WTC11 (cell line): ENCODE measurements at regions not wholly inside any gene's neighbourhood (a gene's known extent, or its start where the extent isn't known, plus 50 kb on each side); places are given as distances from the start of the nearest gene placed in this dataset.
"Not testable (repeated sequence)": the region's sequence is repeated elsewhere in the genome, so short reads cannot be mapped to it uniquely, and the experiment has no call there.

Experiments used
- ATAC-seq: fragments of 200-7000 bp; cut with Tn5 transposase; 2 replicates; pipeline ENCODE4 v1.10.0; 2021; ENCODE audit warnings: mild to moderate bottlenecking, moderate library complexity
- CTCF ChIA-PET: fragments of 300-600 bp; sonication (Branson Sonifier 250); formaldehyde crosslinking; loops from one replicate; lab custom pipeline; 2021; ENCODE audit warnings: antibody characterized with exemption; lab: Charles Lee
- POLR2A ChIA-PET: fragments of 350-600 bp; sonication (Branson Sonifier 250); formaldehyde crosslinking; loops from one replicate; lab custom pipeline; 2021; ENCODE audit warnings: antibody characterized with exemption; lab: Charles Lee
- DNase-seq: peaks from one replicate; pipeline ENCODE4 v3.0.0; 2021; ENCODE audit warnings: low spot score
- H3K27ac Mint-ChIP-seq: 2 replicates; pipeline ENCODE4 v1.8.0; 2021; ENCODE audit warnings: mixed read lengths
- H3K27me3 Mint-ChIP-seq: 2 replicates; pipeline ENCODE4 v1.8.0; 2021; ENCODE audit warnings: low read depth, mild to moderate bottlenecking, moderate library complexity, mixed read lengths
- H3K36me3 Mint-ChIP-seq: 2 replicates; pipeline ENCODE4 v1.8.0; 2021; ENCODE audit warnings: mixed read lengths
- H3K4me1 Mint-ChIP-seq: 2 replicates; pipeline ENCODE4 v1.8.0; 2022; ENCODE audit warnings: mixed read lengths
- H3K4me3 Mint-ChIP-seq: 2 replicates; pipeline ENCODE4 v1.8.0; 2021; ENCODE audit warnings: mild to moderate bottlenecking, moderate library complexity, mixed read lengths
- H3K9me3 Mint-ChIP-seq: 2 replicates; pipeline ENCODE4 v1.8.0; 2021; ENCODE audit warnings: mixed read lengths
- AR ChIP-seq: fragments of 250-450 bp; sonication (Bioruptor Pico); IDR thresholded peaks from 2 replicates; pipeline ENCODE4 v1.9.0; 2021; ENCODE audit warnings: mild to moderate bottlenecking
- CREB1 ChIP-seq: sonication (generic); formaldehyde crosslinking; IDR thresholded peaks from 2 replicates; pipeline ENCODE4 v1.8.0; 2023; ENCODE audit warnings: mild to moderate bottlenecking, missing genetic modification reagents
- EMX1 ChIP-seq: fragments of 250-450 bp; sonication (Bioruptor Pico); IDR thresholded peaks from 2 replicates; pipeline ENCODE4 v1.8.0; 2021; ENCODE audit warnings: mild to moderate bottlenecking
- FOXJ3 ChIP-seq: sonication (generic); formaldehyde crosslinking; IDR thresholded peaks from 2 replicates; pipeline ENCODE4 v1.9.0; 2021; ENCODE audit warnings: missing genetic modification reagents, mild to moderate bottlenecking, borderline replicate concordance
- GABPB1 ChIP-seq: sonication (generic); formaldehyde crosslinking; IDR thresholded peaks from 2 replicates; pipeline ENCODE4 v1.8.1; 2023; ENCODE audit warnings: mild to moderate bottlenecking, missing genetic modification reagents
- HMGXB4 ChIP-seq: sonication (generic); formaldehyde crosslinking; IDR thresholded peaks from 2 replicates; pipeline ENCODE4 v1.8.1; 2023; ENCODE audit warnings: mild to moderate bottlenecking, moderate library complexity, missing genetic modification reagents
- IRF1 ChIP-seq: sonication (generic); formaldehyde crosslinking; IDR thresholded peaks from 2 replicates; pipeline ENCODE4 v1.8.0; 2023; ENCODE audit warnings: missing genetic modification reagents
- NFATC4 ChIP-seq: fragments of 250-450 bp; sonication (Bioruptor Pico); IDR thresholded peaks from 2 replicates; pipeline ENCODE4 v1.9.0; 2021; ENCODE audit warnings: mild to moderate bottlenecking
- NFE2L1 ChIP-seq: sonication (generic); formaldehyde crosslinking; IDR thresholded peaks from 2 replicates; pipeline ENCODE4 v1.8.1; 2023; ENCODE audit warnings: missing genetic modification reagents
- NR2C2 ChIP-seq: sonication (generic); formaldehyde crosslinking; IDR thresholded peaks from 2 replicates; pipeline ENCODE4 v1.8.0; 2022; ENCODE audit warnings: mild to moderate bottlenecking, missing genetic modification reagents
- OVOL2 ChIP-seq: fragments of 250-450 bp; sonication (Bioruptor Pico); IDR thresholded peaks from 2 replicates; pipeline ENCODE4 v1.9.0; 2021; ENCODE audit warnings: mild to moderate bottlenecking, borderline replicate concordance
- PREB ChIP-seq: sonication (generic); formaldehyde crosslinking; IDR thresholded peaks from 2 replicates; pipeline ENCODE4 v1.8.1; 2022; ENCODE audit warnings: mild to moderate bottlenecking, missing genetic modification reagents, moderate library complexity, borderline replicate concordance
- PRRX2 ChIP-seq: fragments of 250-450 bp; sonication (Bioruptor Pico); IDR thresholded peaks from 2 replicates; pipeline ENCODE4 v1.8.0; 2021; ENCODE audit warnings: mild to moderate bottlenecking
- SMAD3 ChIP-seq: sonication (generic); formaldehyde crosslinking; IDR thresholded peaks from 2 replicates; pipeline ENCODE4 v1.8.0; 2022; ENCODE audit warnings: missing genetic modification reagents, mild to moderate bottlenecking, borderline replicate concordance
- TEAD1 ChIP-seq: sonication (generic); formaldehyde crosslinking; IDR thresholded peaks from 2 replicates; pipeline ENCODE4 v1.8.0; 2022; ENCODE audit warnings: mild to moderate bottlenecking, missing genetic modification reagents
- ZNF281 ChIP-seq: sonication (generic); formaldehyde crosslinking; IDR thresholded peaks from 2 replicates; pipeline ENCODE4 v1.8.0; 2023; ENCODE audit warnings: mild to moderate bottlenecking, missing genetic modification reagents
- ZNF317 ChIP-seq: sonication (generic); formaldehyde crosslinking; IDR thresholded peaks from 2 replicates; pipeline ENCODE4 v1.8.1; 2023; ENCODE audit warnings: low read depth, mild to moderate bottlenecking, moderate library complexity, missing genetic modification reagents, borderline replicate concordance
- ZNF416 ChIP-seq: fragments of 250-450 bp; sonication (Bioruptor Pico); IDR thresholded peaks from 2 replicates; pipeline ENCODE4 v1.9.0; 2021; ENCODE audit warnings: mild to moderate bottlenecking, inconsistent platforms
- ZNF425 ChIP-seq: fragments of 250-450 bp; sonication (Bioruptor Pico); conservative IDR thresholded peaks from 2 replicates; pipeline ENCODE4 v1.9.0; 2021; ENCODE audit warnings: mild to moderate bottlenecking
- ZNF671 ChIP-seq: fragments of 250-450 bp; sonication (Bioruptor Pico); IDR thresholded peaks from 2 replicates; pipeline ENCODE4 v1.8.0; 2021; ENCODE audit warnings: mild to moderate bottlenecking
- ZSCAN18 ChIP-seq: fragments of 250-450 bp; sonication (Bioruptor Pico); IDR thresholded peaks from 2 replicates; pipeline ENCODE4 v2.1.2; 2022; ENCODE audit warnings: mild to moderate bottlenecking, moderate library complexity

- no peak for TF ChIP-seq HMGXB4 (CRISPR knock-in tag)
- TF ChIP-seq OVOL2 (CRISPR knock-in tag) = no peak
- TF ChIP-seq NFE2L1 (CRISPR knock-in tag) = no peak
- TF ChIP-seq CREB1 (CRISPR knock-in tag) = no peak
- no peak for TF ChIP-seq FOXJ3
- no peak for TF ChIP-seq ZNF317 (CRISPR knock-in tag)
- no peak for TF ChIP-seq ZNF416 (CRISPR knock-in tag)
- TF ChIP-seq ZSCAN18 (CRISPR knock-in tag) = no peak
- no peak for TF ChIP-seq ZNF281 (CRISPR knock-in tag)
Measured at GRCh38 chr3:106530367-106530766, 661.6 kb upstream of the CBLB start (continued).

GRCh38 chr3:106531771-106532329 lies 663.0 kb upstream of the CBLB start:
- ATAC-seq, H3K27ac Mint-ChIP-seq, CTCF ChIA-PET, H3K4me3 Mint-ChIP-seq, H3K27me3 Mint-ChIP-seq, POLR2A ChIA-PET: not testable (repeated sequence)
- Mint-ChIP-seq H3K4me1 (peaks cover 17% of the 10 kb centered on the region), H3K9me3 (peaks cover 75% of the 10 kb centered on the region), H3K36me3 (peaks cover 59% of the 10 kb centered on the region)
- DNase-seq = peak; percentile 26

GRCh38 chr3:106533093-106533787 lies 664.4 kb upstream of the CBLB start:
- ATAC-seq = no peak
- no peak for DNase-seq
- no peaks in the 10 kb centered on the region for H3K27me3 Mint-ChIP-seq
- H3K4me1 Mint-ChIP-seq = peaks cover 17% of the 10 kb centered on the region
- ChIA-PET CTCF (no interaction called here), POLR2A (no interaction called here)
- TF ChIP-seq PRRX2 (CRISPR knock-in tag) (no peak), NR2C2 (CRISPR knock-in tag) (no peak), ZNF425 (CRISPR knock-in tag) (no peak), GABPB1 (CRISPR knock-in tag) (no peak), EMX1 (CRISPR knock-in tag) (no peak), ZNF671 (CRISPR knock-in tag) (no peak), IRF1 (no peak), PREB (CRISPR knock-in tag) (no peak), ZNF416 (CRISPR knock-in tag) (no peak), NFATC4 (CRISPR knock-in tag) (no peak), SMAD3 (no peak), AR (no peak), TEAD1 (CRISPR knock-in tag) (no peak)
- H3K9me3 Mint-ChIP-seq = peaks cover 75% of the 10 kb centered on the region
- no peak overlapping the region for H3K4me3 Mint-ChIP-seq
- peaks cover 61% of the 10 kb centered on the region for H3K36me3 Mint-ChIP-seq
- H3K27ac Mint-ChIP-seq = no peak overlapping the region
